ENCODE measurements at regions not wholly inside any gene's neighbourhood (a gene's known extent, or its start where the extent isn't known, plus 50 kb on each side); places are given as distances from the start of the nearest gene placed in this dataset.
A peak's percentile ranks its signal among the peaks of the same experiment; 100 is the strongest.
"Not testable (repeated sequence)": the region's sequence is repeated elsewhere in the genome, so short reads cannot be mapped to it uniquely, and the experiment has no call there.

- H3K36me3 ChIP-seq (ENCODE audit: control insufficient read depth, insufficient read depth, low read length) = no peaks in the 10 kb centered on the region
- no peaks in the 10 kb centered on the region for H3K27me3 ChIP-seq (ENCODE audit: control insufficient read depth, insufficient read depth, low read length)
- no peak overlapping the region for H3K4me2 ChIP-seq (ENCODE audit: low read length)
- no peak overlapping the region for H3K4me3 ChIP-seq (ENCODE audit: low read depth, low read length)
- H3K9ac ChIP-seq = no peak overlapping the region
- no peak overlapping the region for H2AFZ ChIP-seq
- no peaks in the 10 kb centered on the region for H3K79me2 ChIP-seq
- no peaks in the 10 kb centered on the region for H3K9me3 ChIP-seq (ENCODE audit: control insufficient read depth, low read length)
- TF ChIP-seq CTCF (IDR thresholded peaks at IDR 0.05) = no peak
- H3K4me1 ChIP-seq = no peaks in the 10 kb centered on the region
- no peak overlapping the region for H3K27ac ChIP-seq
Observed at GRCh38 chr20:22966787-22967464, 68.2 kb upstream of the SSTR4 start.

- not testable (repeated sequence) for H3K4me3 ChIP-seq (ENCODE audit: low read depth, low read length); H3K79me2 ChIP-seq; H3K27ac ChIP-seq; H3K9me3 ChIP-seq (ENCODE audit: control insufficient read depth, low read length); H3K9ac ChIP-seq; H3K36me3 ChIP-seq (ENCODE audit: control insufficient read depth, insufficient read depth, low read length); H2AFZ ChIP-seq; H3K4me2 ChIP-seq (ENCODE audit: low read length); H3K27me3 ChIP-seq (ENCODE audit: control insufficient read depth, insufficient read depth, low read length); H3K4me1 ChIP-seq
Observed at GRCh38 chr20:22967706-22968105, 67.4 kb upstream of the SSTR4 start.

GRCh38 chr20:22969031-22969430 is 66.1 kb upstream of the SSTR4 start:
- not testable (repeated sequence) for H3K4me3 ChIP-seq (ENCODE audit: low read depth, low read length); H3K27me3 ChIP-seq (ENCODE audit: control insufficient read depth, insufficient read depth, low read length); H3K9me3 ChIP-seq (ENCODE audit: control insufficient read depth, low read length); H3K4me1 ChIP-seq; H3K9ac ChIP-seq; H3K79me2 ChIP-seq; H3K4me2 ChIP-seq (ENCODE audit: low read length); H3K36me3 ChIP-seq (ENCODE audit: control insufficient read depth, insufficient read depth, low read length); H2AFZ ChIP-seq; H3K27ac ChIP-seq

- H3K4me1 ChIP-seq; H3K9ac ChIP-seq; H3K4me3 ChIP-seq (ENCODE audit: low read depth, low read length); H3K9me3 ChIP-seq (ENCODE audit: control insufficient read depth, low read length); H3K27ac ChIP-seq; H3K27me3 ChIP-seq (ENCODE audit: control insufficient read depth, insufficient read depth, low read length); H3K4me2 ChIP-seq (ENCODE audit: low read length); H3K36me3 ChIP-seq (ENCODE audit: control insufficient read depth, insufficient read depth, low read length); H2AFZ ChIP-seq; H3K79me2 ChIP-seq: not testable (repeated sequence)
Observed at GRCh38 chr20:22971077-22971476, 64.0 kb upstream of the SSTR4 start.

GRCh38 chr20:22974354-22974753 is 60.8 kb upstream of the SSTR4 start:
- no peaks in the 10 kb centered on the region for H3K36me3 ChIP-seq (ENCODE audit: control insufficient read depth, insufficient read depth, low read length)
- no peak overlapping the region for H3K4me3 ChIP-seq (ENCODE audit: low read depth, low read length)
- H3K9me3 ChIP-seq (ENCODE audit: control insufficient read depth, low read length) = no peaks in the 10 kb centered on the region
- no peaks in the 10 kb centered on the region for H3K4me1 ChIP-seq
- H3K4me2 ChIP-seq (ENCODE audit: low read length) = no peak overlapping the region
- no peaks in the 10 kb centered on the region for H3K27me3 ChIP-seq (ENCODE audit: control insufficient read depth, insufficient read depth, low read length)
- H3K79me2 ChIP-seq = no peaks in the 10 kb centered on the region
- H3K9ac ChIP-seq = no peak overlapping the region
- TF ChIP-seq CTCF (IDR thresholded peaks at IDR 0.05) = no peak
- H2AFZ ChIP-seq = no peak overlapping the region
- no peak overlapping the region for H3K27ac ChIP-seq

- no peak overlapping the region for H3K4me3 ChIP-seq (ENCODE audit: low read depth, low read length)
- no peak overlapping the region for H3K9ac ChIP-seq
- H3K27me3 ChIP-seq (ENCODE audit: control insufficient read depth, insufficient read depth, low read length) = no peaks in the 10 kb centered on the region
- peak overlapping the region; percentile 12 for H3K27ac ChIP-seq
- TF ChIP-seq CTCF (IDR thresholded peaks at IDR 0.05) = no peak
- H3K9me3 ChIP-seq (ENCODE audit: control insufficient read depth, low read length) = no peaks in the 10 kb centered on the region
- no peaks in the 10 kb centered on the region for H3K4me1 ChIP-seq
- H2AFZ ChIP-seq = no peak overlapping the region
- H3K36me3 ChIP-seq (ENCODE audit: control insufficient read depth, insufficient read depth, low read length) = no peaks in the 10 kb centered on the region
- no peaks in the 10 kb centered on the region for H3K79me2 ChIP-seq
- no peak overlapping the region for H3K4me2 ChIP-seq (ENCODE audit: low read length)
Observed at GRCh38 chr20:22977047-22977785, 57.9 kb upstream of the SSTR4 start.
